ENCODE measurements at regions not wholly inside any gene's neighbourhood (a gene's known extent, or its start where the extent isn't known, plus 50 kb on each side); places are given as distances from the start of the nearest gene placed in this dataset.

- no peak for TF ChIP-seq CTCF (IDR thresholded peaks at IDR 0.05; ENCODE audit: low read depth, low read length)
- DNase-seq (ENCODE audit: low read depth in 2 of 2), result no peak
These were observed 483.0 kb upstream of the ID2 start for GRCh38 chr2:8198766-8199382.

GRCh38 chr2:8202132-8202531 lies 479.7 kb upstream of the ID2 start:
- H3K4me3 ChIP-seq (replicated peaks in 1 of 2; ENCODE audit: low read depth in 2 of 2, low read length in 2 of 2), result no peak overlapping the region
- TF ChIP-seq CTCF (IDR thresholded peaks at IDR 0.05; ENCODE audit: low read depth, low read length), result no peak
- no peak for DNase-seq (ENCODE audit: low read depth in 2 of 2)

More at GRCh38 chr2:8198766-8199382, 483.0 kb upstream of the ID2 start:
- H3K4me3 ChIP-seq (replicated peaks in 1 of 2; ENCODE audit: low read depth in 2 of 2, low read length in 2 of 2), result no peak overlapping the region

- DNase-seq (ENCODE audit: low read depth in 2 of 2), result peak; percentile 15 to 31
- TF ChIP-seq CTCF (IDR thresholded peaks at IDR 0.05; ENCODE audit: low read depth, low read length), result no peak
- H3K4me3 ChIP-seq (replicated peaks in 1 of 2; ENCODE audit: low read depth in 2 of 2, low read length in 2 of 2), result peak overlapping the region; percentile 8 to 22
These were observed 478.5 kb upstream of the ID2 start for GRCh38 chr2:8203364-8203763.

- no peak for TF ChIP-seq CTCF (IDR thresholded peaks at IDR 0.05; ENCODE audit: low read depth, low read length)
- DNase-seq (ENCODE audit: low read depth in 2 of 2), result peak in 1 of 2 donors; percentile 9
- no peak overlapping the region for H3K4me3 ChIP-seq (replicated peaks in 1 of 2; ENCODE audit: low read depth in 2 of 2, low read length in 2 of 2)
These were observed 477.1 kb upstream of the ID2 start for GRCh38 chr2:8204711-8205110.

GRCh38 chr2:8209494-8209893 lies 472.4 kb upstream of the ID2 start:
- no peak for TF ChIP-seq CTCF (IDR thresholded peaks at IDR 0.05; ENCODE audit: low read depth, low read length)
- no peak overlapping the region for H3K4me3 ChIP-seq (replicated peaks in 1 of 2; ENCODE audit: low read depth in 2 of 2, low read length in 2 of 2)
- no peak for DNase-seq (ENCODE audit: low read depth in 2 of 2)

- TF ChIP-seq CTCF (IDR thresholded peaks at IDR 0.05; ENCODE audit: low read depth, low read length), result no peak
- DNase-seq (ENCODE audit: low read depth in 2 of 2), result no peak
- H3K4me3 ChIP-seq (replicated peaks in 1 of 2; ENCODE audit: low read depth in 2 of 2, low read length in 2 of 2), result no peak overlapping the region
These were observed 470.5 kb upstream of the ID2 start for GRCh38 chr2:8211384-8211783.

GRCh38 chr2:8212239-8212638 lies 469.6 kb upstream of the ID2 start:
- TF ChIP-seq CTCF (IDR thresholded peaks at IDR 0.05; ENCODE audit: low read depth, low read length), result no peak
- DNase-seq (ENCODE audit: low read depth in 2 of 2), result no peak
- no peak overlapping the region for H3K4me3 ChIP-seq (replicated peaks in 1 of 2; ENCODE audit: low read depth in 2 of 2, low read length in 2 of 2)
